Hepatocyte (in vitro differentiated cells): ENCODE measurements at regions not wholly inside any gene's neighbourhood (a gene's known extent, or its start where the extent isn't known, plus 50 kb on each side); places are given as distances from the start of the nearest gene placed in this dataset.

Experiments
- EZH2 ChIP-seq: fragments of 200-600 bp; sonication (generic); IDR thresholded peaks from 2 replicates; pipeline ENCODE4 v1.6.1; 2016; ENCODE audit warnings: antibody characterized with exemption, mild to moderate bottlenecking, borderline replicate concordance
- TF ChIP-seq, protein P1 (sequence below): fragments of 200-600 bp; sonication (generic); IDR thresholded peaks from 2 replicates; pipeline ENCODE4 v1.5.1; 2016; ENCODE audit warnings: antibody characterized with exemption, mild to moderate bottlenecking; ENCODE audit not compliant: poor library complexity

DNA sequence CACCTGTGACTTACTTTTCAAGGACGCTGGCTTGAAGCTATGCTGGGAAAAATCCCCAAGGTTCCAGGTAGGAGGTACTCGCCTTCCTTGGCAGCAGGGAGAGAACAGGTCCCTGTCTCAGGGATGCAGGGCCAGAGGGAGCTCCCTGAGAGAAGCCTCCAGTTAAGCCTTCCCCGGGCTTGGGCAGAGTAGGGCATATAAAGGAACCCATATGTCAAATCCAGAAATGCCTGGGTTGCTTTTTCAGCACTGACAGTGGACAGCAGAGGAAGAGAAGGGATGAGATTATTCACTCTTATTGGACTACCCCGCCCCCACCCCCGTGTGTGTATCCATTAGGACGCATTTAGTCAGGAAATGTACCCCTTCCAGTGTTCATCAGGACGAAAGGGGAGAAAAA, 89.3 kb upstream of the TEX51 start:
- no peak for TF ChIP-seq EZH2
- TF ChIP-seq, protein P1, sequence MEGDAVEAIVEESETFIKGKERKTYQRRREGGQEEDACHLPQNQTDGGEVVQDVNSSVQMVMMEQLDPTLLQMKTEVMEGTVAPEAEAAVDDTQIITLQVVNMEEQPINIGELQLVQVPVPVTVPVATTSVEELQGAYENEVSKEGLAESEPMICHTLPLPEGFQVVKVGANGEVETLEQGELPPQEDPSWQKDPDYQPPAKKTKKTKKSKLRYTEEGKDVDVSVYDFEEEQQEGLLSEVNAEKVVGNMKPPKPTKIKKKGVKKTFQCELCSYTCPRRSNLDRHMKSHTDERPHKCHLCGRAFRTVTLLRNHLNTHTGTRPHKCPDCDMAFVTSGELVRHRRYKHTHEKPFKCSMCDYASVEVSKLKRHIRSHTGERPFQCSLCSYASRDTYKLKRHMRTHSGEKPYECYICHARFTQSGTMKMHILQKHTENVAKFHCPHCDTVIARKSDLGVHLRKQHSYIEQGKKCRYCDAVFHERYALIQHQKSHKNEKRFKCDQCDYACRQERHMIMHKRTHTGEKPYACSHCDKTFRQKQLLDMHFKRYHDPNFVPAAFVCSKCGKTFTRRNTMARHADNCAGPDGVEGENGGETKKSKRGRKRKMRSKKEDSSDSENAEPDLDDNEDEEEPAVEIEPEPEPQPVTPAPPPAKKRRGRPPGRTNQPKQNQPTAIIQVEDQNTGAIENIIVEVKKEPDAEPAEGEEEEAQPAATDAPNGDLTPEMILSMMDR: no peak
